ENCODE measurements at regions not wholly inside any gene's neighbourhood (a gene's known extent, or its start where the extent isn't known, plus 50 kb on each side); places are given as distances from the start of the nearest gene placed in this dataset.

- TF ChIP-seq EZH2phosphoT487 (IDR thresholded peaks at IDR 0.05; ENCODE audit: low read depth), result no peak
- no peak for TF ChIP-seq CTCF (IDR thresholded peaks at IDR 0.05; ENCODE audit: low read depth, low read length)
Observed at GRCh38 chr21:16863362-16863905, 649.4 kb upstream of the CXADR start.

DNA sequence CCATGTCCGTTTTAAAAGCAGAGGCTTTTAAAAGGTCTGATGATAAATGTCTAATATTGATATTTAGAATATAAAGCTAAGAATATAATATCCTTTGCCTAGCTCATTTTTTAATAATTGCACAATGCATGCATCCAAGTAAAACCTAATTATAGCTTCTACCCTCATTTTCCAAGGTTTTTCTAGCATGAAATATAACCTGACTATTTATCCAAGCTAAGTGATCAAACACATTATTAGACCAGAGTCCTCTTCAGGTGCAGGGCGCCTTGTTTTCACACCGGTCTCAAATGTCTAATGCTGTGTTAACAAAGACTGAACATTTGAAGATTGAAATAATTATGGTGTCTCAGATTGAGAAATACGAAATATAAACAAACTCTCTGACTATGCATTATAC, 648.9 kb upstream of the CXADR start:
- H3K79me2 ChIP-seq (ENCODE audit: low read length), result no peaks in the 10 kb centered on the region
- H3K9me3 ChIP-seq (ENCODE audit: insufficient read depth, low read length), result no peaks in the 10 kb centered on the region
- H4K20me1 ChIP-seq (ENCODE audit: insufficient read depth, low read length), result no peaks in the 10 kb centered on the region
- H3K36me3 ChIP-seq (replicated peaks; ENCODE audit: low read depth, low read length), result no peaks in the 10 kb centered on the region
- TF ChIP-seq EZH2phosphoT487 (IDR thresholded peaks at IDR 0.05; ENCODE audit: low read depth) (no peak), CTCF (IDR thresholded peaks at IDR 0.05; ENCODE audit: low read depth, low read length) (no peak)
- H3K4me2 ChIP-seq (ENCODE audit: low read length), result no peak overlapping the region
- peaks cover 6% of the 10 kb centered on the region; the same call in 1 of the 2 replicates for H3K4me1 ChIP-seq (ENCODE audit: low read length)
- no peak overlapping the region for H3K27ac ChIP-seq (ENCODE audit: low read length)
- no peak overlapping the region for H2AFZ ChIP-seq (ENCODE audit: low read depth, low read length)
- no peak overlapping the region for H3K4me3 ChIP-seq (ENCODE audit: low read length)
- no peak overlapping the region for H3K9ac ChIP-seq (ENCODE audit: low read length)
- H3K27me3 ChIP-seq (ENCODE audit: low read depth, low read length), result no peaks in the 10 kb centered on the region

More at GRCh38 chr21:16863362-16863905, 649.4 kb upstream of the CXADR start:
- peaks cover 6% of the 10 kb centered on the region; the same call in 1 of the 2 replicates for H3K4me1 ChIP-seq (ENCODE audit: low read length)
- no peak overlapping the region for H2AFZ ChIP-seq (ENCODE audit: low read depth, low read length)
- no peaks in the 10 kb centered on the region for H3K9me3 ChIP-seq (ENCODE audit: insufficient read depth, low read length)
- H3K27me3 ChIP-seq (ENCODE audit: low read depth, low read length), result no peaks in the 10 kb centered on the region
- H3K27ac ChIP-seq (ENCODE audit: low read length), result no peak overlapping the region
- H3K79me2 ChIP-seq (ENCODE audit: low read length), result no peaks in the 10 kb centered on the region
- H4K20me1 ChIP-seq (ENCODE audit: insufficient read depth, low read length), result no peaks in the 10 kb centered on the region
- H3K4me2 ChIP-seq (ENCODE audit: low read length), result no peak overlapping the region
- H3K4me3 ChIP-seq (ENCODE audit: low read length), result no peak overlapping the region
- H3K36me3 ChIP-seq (replicated peaks; ENCODE audit: low read depth, low read length), result no peaks in the 10 kb centered on the region
- H3K9ac ChIP-seq (ENCODE audit: low read length), result no peak overlapping the region

DNA sequence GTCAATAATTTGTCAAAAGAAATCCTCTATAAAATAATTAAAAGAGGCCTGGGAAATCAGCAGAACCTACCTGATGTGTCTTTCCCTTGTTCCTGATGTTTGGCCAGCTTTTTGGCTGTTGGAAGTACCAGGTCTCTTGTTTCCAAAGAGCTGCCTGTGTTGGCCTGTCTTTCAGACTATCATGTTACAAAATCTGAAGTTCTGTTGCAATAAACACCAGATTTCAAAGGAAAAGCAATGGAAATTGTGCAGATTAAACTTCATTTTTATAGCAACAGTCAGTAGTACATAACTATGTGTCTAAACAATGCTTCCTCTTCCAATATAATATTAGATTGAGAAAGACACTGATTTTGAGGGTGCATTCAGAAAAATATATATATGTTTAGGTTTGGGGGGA, 647.2 kb upstream of the CXADR start:
- no peak for TF ChIP-seq CTCF (IDR thresholded peaks at IDR 0.05; ENCODE audit: low read depth, low read length)
- TF ChIP-seq EZH2phosphoT487 (IDR thresholded peaks at IDR 0.05; ENCODE audit: low read depth), result no peak

GRCh38 chr21:16866851-16867250, 646.0 kb upstream of the CXADR start:
- H3K9ac ChIP-seq (ENCODE audit: low read length), result no peak overlapping the region
- TF ChIP-seq EZH2phosphoT487 (IDR thresholded peaks at IDR 0.05; ENCODE audit: low read depth), result no peak
- TF ChIP-seq CTCF (IDR thresholded peaks at IDR 0.05; ENCODE audit: low read depth, low read length), result no peak
- H4K20me1 ChIP-seq (ENCODE audit: insufficient read depth, low read length), result no peaks in the 10 kb centered on the region
- no peaks in the 10 kb centered on the region for H3K36me3 ChIP-seq (replicated peaks; ENCODE audit: low read depth, low read length)
- no peaks in the 10 kb centered on the region for H3K79me2 ChIP-seq (ENCODE audit: low read length)
- no peak overlapping the region for H3K4me2 ChIP-seq (ENCODE audit: low read length)
- no peak overlapping the region for H3K4me3 ChIP-seq (ENCODE audit: low read length)
- no peak overlapping the region for H2AFZ ChIP-seq (ENCODE audit: low read depth, low read length)
- no peaks in the 10 kb centered on the region for H3K9me3 ChIP-seq (ENCODE audit: insufficient read depth, low read length)
- no peak overlapping the region for H3K27ac ChIP-seq (ENCODE audit: low read length)
- no peaks in the 10 kb centered on the region for H3K27me3 ChIP-seq (ENCODE audit: low read depth, low read length)
- peaks cover under 1% of the 10 kb centered on the region; the same call in 1 of the 2 replicates for H3K4me1 ChIP-seq (ENCODE audit: low read length)

More for the DNA sequence above, 647.2 kb upstream of the CXADR start:
- Histone ChIP-seq H3K4me3 (ENCODE audit: low read length) (no peak overlapping the region), H4K20me1 (ENCODE audit: insufficient read depth, low read length) (no peaks in the 10 kb centered on the region), H3K9me3 (ENCODE audit: insufficient read depth, low read length) (no peaks in the 10 kb centered on the region), H3K9ac (ENCODE audit: low read length) (no peak overlapping the region), H3K27me3 (ENCODE audit: low read depth, low read length) (no peaks in the 10 kb centered on the region), H3K4me1 (ENCODE audit: low read length) (peaks cover 6% of the 10 kb centered on the region; the same call in 1 of the 2 replicates), H3K79me2 (ENCODE audit: low read length) (no peaks in the 10 kb centered on the region), H3K4me2 (ENCODE audit: low read length) (no peak overlapping the region), H3K36me3 (replicated peaks; ENCODE audit: low read depth, low read length) (no peaks in the 10 kb centered on the region), H3K27ac (ENCODE audit: low read length) (no peak overlapping the region), H2AFZ (ENCODE audit: low read depth, low read length) (no peak overlapping the region)
